Suppressor macrophage (primary cell): ENCODE measurements at regions not wholly inside any gene's neighbourhood (a gene's known extent, or its start where the extent isn't known, plus 50 kb on each side); places are given as distances from the start of the nearest gene placed in this dataset.
"Not testable (repeated sequence)": the region's sequence is repeated elsewhere in the genome, so short reads cannot be mapped to it uniquely, and the experiment has no call there.

Source experiments
- DNase-seq, 4 experiments: peaks; one replicate each; pipeline ENCODE4 v3.0.0-alpha.2; 2020 to 2022

DNA sequence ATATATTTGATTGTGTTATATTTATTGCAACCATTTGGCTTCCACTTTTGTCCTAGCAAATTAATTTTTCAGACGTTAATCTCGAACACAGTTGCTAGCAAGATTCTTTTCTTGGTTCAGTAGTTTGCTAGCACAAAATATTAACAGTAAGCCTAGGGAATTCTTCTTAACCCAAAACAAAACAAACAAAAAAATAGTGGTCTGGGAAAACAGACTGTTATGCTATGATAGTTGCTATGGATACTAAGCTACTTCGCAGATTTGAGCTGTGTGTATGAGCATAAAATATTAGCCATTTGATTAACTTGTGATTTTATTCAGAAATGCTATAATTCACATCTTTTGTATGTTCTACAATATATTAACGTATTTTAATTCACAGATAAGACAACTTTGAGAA lies 541.5 kb upstream of the NETO1 start:
- no peak for DNase-seq

DNA sequence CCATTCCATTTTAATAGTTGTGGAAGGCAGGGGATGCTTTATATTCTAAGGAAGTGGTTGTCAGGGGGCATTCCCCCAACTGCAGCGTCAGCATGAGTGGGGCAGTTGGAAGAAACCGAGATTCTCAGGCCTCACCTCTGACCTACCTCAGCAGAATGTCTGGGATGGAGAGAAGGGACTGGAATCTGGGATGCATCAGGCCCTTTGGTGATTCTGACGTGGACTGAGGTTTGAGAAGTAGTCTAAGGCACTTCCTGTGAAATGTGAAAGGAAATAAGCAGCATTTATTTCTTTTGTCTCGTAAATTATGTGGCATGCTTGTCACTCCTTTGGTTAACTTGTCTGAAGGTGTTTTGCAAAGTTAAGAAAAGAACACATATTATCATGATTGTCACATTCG lies 540.7 kb upstream of the NETO1 start:
- no peak for DNase-seq

DNA sequence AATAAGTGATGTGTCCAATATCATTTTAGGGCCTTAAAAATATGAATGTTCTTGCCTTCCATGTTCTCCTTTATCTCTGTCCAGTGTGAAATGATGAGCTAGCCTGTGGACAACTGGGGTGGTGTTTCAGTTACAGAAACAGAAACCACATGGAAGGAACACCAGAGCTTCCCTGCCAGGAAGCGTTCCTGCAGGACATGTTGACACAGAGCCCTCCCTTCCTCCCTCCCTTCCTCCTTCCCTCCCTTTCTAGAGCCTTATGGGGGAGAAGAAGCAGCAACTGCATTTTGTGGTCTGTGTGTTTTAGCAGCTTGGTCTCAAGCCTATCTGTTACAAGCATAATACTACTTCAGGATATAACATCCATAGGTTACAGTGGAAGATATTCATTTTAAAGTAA lies 539.7 kb upstream of the NETO1 start:
- no peak for DNase-seq

DNA sequence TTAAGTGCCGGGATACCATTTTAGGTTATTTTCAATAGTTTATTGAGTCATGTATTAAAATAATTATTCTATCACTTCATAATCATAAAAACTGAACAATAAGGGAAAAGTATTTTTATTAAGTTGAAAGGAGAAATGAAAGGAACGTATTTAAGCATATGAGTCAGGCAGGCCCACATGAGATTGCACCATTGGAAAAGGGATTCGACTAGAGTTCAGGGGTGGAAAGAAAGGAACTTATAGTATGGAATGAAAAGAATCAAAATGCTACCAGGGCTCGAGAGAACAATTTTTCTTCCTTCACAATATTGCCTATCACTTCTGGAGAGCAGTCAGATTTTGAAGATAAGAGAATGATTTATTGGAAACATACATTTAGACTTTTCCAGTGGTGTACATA lies 516.5 kb upstream of the NETO1 start:
- DNase-seq = no peak

DNA sequence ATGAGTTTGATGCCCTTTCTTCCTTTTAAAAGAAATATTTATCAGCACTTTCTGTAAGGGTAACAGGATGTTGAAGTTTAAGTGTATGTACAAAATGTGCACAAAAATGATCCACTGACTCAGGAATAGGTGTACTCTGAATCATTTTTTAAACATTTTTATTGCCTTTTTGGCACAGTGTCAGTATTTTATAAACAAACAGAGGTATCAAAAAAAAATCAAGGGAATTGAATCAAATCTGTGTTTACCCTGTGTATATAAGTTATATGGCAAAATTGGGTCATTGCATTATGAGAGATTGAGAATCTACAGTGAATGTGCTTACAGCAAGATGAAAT lies 513.9 kb upstream of the NETO1 start:
- DNase-seq = no peak

DNA sequence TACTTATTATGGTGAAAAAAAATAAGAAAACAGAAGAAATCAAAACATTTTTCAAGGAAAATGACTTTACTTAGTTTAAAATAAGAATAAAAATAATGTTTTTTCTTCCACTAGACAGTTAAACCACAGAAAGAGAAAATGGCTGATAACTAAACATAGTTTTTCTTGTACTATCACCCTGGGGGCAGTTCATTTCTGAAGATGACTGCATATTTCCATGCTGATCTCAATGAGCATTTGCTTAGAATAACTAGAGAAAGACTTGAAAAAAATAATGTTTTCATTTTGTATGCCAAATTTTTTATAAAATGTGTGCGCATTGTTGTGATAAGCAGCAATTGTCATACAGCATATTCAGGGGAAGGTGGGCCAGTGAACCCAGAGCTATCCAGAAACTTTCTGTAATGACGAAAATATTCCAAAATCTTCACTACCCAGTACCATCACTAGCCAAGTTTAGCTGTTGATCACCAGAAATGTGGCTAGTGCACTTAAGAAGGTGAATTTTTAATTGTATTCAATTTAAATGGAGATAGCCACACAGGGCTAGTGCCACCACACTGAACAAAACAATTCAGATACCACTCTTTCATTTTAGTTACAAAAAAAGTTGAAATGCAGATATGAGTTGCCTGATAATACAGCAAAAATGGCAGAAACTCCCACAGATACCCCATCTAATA lies 513.4 kb upstream of the NETO1 start:
- DNase-seq = no peak

DNA sequence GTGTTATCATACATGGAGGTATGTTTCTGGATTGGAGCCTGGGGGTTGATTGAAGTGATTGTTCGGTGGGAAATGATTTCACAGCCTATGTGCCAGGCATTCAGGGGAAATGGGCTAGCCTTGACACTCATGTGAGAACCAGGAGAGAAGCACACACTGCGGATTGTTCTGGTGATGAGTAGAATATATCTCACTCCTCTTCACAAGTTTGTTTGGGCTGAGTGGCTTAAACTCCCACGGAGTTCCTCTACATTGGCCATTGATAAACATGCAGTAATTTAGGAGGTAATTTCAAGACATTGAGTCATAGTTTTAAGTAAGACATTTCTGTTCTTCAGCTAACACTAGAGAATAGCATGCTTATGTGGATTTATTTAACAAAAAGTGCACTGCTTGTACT lies 498.9 kb upstream of the NETO1 start:
- no peak for DNase-seq

DNA sequence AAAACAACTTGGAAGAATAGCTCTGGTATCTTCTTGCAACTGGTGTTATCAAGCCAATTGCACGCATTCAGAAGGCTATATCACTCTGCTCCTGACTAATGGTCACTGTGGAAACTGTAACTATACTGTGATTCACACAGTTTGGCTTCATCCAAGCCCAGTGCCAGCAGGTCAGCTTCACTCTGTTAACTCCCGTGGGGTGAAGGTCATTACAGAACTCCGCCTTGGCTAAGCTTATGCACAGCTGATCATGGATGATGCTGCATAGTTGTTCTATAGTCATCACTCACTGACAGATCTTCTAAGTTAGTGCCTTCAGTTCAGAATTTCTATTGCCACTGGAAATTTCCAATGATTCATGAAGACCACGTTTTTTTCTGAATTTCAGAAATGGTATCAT lies 497.2 kb upstream of the NETO1 start:
- no peak for DNase-seq

DNA sequence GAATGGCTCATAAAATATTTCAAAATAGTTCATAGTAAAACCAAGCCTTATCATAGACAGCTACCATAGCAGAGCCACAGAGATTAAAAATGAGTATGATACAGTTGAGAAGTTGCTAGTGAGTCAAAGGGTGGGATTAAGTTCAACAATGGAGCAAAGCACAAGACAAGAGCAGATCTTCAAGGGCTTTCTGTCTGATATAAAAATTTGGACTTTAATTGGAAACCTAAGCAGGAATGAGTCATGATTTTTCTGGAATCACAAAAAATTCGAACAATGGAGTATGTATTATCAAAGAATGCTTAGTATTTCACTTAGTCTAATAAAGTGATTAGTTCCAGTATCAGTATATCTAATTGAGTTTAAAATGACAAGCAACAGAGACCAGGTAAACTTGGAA lies 487.3 kb upstream of the NETO1 start:
- no peak for DNase-seq

DNA sequence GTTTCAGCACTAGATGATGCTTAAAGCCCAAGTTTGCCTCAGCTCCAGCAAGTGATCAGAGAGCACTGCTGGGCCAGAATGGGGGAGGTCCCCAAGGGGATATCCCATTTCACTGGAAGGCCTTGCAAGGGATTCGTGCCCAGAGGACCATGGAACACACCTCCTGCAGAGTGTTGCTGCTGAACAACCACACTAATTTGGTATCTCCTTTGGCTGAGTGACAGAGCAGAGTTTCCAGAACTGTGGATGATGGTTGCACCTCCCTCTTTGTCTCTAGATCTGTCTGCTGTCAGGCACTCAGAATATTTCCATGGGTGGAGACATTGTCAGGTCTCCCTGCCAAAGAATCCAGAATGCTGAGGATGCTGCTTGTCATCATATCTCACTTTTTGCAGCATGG lies 484.8 kb upstream of the NETO1 start:
- DNase-seq = no peak

DNA sequence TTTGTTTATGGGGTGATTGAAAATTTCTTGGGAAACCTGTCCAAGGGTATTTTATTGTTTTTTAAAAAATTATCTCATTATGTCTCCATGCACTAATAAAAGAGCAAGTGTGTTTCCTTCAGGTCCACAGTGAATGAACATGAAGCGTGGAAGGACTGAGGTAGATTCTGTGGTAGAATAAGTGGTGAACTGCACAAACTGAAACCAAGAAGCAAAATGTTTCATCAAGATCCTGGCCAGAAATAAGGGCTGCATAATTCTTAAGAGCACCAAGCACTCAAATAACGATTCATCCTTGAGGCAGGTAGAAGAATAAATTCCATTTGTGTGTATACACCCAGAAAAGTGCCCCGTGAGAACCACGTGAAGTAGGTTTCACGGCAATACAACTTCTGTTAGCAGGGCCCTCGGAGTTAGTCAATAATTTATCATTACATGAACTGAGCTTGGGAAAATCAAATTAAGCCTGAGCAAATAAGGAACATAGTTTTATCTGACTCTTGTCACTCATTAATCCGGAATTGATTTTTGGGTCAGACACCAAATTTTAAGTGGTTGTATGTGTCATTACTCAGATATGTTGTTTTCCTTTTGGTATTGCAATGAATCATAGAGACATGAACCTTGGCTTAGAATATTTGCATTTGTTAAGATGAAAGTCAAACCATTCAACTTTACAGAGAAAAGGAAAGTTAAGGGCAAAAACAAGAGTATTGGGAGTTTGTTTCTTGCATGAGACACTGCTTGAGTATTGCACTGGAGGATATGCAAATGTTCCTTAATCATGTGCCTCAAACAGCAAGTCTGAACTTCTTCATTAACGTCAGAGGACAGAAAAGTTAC lies 472.6 kb upstream of the NETO1 start:
- DNase-seq = no peak

DNA sequence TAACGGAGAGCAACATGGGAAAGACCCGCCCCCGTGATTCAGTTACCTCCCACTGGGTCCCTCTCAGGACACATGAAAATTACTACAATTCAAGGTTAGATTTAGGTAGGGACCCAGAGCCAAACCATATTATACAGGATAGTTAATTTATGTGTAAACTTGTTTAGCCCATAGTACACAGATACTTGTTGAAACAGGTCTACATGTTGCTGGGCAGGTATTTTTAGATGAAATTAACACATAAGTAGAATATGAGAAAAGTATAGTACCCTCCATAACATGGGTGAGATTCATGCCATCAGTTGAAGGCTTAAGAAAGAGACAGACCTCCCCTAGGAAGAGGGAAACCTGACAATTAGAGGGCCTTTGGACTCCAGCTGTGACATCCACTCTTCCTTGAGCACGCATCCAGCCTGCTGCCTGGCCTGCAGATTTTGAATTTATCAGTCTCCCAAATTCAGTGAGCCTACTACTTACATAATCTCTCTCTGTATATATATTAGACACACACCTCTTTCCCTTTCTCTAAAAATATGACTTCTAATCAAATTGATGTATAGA lies 463.5 kb upstream of the NETO1 start:
- DNase-seq = no peak

DNA sequence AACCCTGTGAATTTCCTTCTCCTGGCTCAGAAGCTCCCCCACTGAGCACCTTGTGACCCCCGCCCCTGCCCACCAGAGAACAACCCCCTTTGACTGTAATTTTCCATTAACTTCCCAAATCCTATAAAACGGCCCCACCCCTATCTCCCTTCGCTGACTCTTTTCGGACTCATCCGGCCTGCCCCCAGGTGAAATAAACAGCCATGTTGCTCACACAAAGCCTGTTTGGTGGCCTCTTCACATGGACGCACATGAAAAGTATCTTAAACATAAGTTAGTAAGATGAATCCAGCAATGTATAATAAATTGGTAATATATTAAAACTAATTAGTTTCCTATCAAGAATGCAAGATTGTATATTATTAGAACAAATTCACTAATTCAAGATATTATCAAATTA lies 462.3 kb upstream of the NETO1 start:
- DNase-seq = not testable (repeated sequence)

DNA sequence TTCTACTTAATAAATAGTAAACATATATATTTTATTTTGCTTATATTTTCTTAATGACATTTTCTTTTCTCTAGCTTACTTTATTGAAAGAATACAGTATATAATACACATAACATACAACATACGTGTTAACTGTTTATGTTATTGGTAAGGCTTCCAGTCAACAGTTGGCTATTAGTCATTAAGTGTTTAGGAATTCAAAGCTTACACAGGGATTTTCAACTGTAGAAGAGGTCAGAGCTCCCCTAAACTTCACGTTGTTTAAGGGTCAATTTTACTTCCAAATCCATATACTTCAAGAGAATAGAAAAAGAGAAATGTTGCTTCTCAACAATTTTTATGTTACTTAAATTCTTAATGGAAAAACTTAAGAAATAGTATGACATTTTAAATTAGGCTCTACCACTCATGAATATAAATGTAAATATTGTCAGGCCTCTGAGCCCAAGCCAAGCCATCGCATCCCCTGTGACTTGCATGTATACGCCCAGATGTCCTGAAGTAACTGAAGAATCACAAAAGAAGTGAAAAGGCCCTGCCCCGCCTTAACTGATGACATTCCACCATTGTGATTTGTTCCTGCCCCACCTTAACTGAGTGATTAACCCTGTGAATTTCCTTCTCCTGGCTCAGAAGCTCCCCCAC lies 456.5 kb upstream of the NETO1 start:
- DNase-seq = not testable (repeated sequence)

DNA sequence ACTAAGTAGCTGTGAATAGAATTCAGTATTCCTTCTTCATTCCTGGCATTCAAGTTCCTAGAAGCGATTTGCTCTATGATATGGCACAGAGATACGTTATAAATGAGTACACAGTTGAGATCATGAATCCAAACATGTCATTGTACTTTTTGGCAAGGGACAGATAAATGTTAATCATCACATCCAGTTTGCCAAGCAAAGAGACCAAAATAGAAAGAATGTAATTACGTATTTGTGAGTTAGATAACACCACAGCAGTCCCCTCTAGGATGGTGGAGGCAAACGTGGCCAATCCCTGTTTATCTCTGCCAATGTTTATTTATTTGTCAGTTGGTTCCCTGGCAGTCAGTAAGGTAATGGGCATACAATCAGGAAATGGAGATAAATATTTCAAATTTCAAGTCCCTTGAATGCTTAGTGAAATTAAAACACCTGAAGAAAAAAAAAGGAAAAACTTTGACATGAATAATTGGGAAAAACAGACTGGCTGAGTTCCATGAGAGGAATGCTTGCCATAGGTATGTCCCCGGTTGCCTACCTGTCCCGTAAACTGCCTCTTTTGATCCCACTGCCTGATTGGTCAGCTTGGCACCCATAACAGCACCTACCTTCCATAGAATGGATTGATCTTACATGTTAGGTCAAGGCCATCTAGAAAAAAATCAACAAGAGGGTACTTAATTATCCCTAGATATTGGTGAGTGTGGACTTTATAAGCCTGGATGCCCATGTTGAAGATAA lies 451.1 kb upstream of the NETO1 start:
- no peak for DNase-seq

DNA sequence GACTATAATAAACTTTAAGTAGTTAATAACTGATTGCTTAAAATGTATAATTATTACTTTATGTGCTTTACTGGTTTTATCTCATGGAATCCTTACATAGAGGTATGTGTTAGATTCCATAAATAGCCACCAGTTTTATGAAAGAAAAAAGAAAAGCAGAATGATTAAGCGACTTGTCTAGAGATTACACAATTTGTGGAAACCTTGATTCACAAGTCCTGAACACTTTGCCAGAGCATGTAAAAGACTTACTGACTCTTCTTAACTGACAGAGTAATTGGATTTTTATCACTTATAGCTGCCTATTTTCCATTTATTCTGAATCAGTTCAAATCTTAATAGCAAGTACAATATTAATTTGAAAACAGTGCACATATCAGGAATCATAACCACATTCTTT lies 448.7 kb upstream of the NETO1 start:
- DNase-seq = no peak

DNA sequence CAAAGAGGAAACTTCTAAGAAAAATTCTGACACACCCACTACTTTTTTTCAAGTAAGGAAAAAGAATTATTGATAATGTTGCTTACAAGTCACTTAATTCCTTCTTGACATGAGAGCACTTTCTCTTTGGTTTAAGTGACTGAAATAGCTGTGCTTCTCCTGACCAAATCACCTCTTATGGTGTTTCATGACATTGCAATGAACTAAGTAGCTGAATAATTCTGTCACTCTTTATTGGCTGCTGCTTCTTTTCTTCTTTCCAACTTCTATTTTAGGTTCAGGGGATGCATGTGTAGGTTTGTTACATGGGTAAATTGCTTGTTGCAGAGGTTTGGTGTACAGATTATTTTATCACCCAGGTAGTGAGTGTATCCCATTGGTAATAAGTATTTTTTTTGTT lies 447.6 kb upstream of the NETO1 start:
- no peak for DNase-seq

DNA sequence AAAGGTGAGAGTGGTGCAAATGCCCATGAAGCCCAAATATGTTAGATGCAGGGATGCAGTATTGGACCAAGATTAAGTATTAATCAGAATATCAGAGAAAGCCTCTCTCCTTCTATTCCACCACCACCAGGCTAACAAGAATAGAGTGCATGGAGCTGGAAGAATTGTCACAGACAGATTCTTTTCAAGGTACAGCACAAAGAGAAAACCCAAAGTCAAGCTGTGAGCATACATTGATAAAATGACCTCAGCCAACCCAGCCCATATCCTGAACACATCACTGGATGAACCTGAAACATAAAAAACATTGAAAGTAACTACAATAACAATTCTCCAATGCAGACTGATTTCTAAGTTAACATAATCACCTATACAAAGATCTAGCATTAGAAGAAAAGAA lies 445.7 kb upstream of the NETO1 start:
- DNase-seq = no peak

DNA sequence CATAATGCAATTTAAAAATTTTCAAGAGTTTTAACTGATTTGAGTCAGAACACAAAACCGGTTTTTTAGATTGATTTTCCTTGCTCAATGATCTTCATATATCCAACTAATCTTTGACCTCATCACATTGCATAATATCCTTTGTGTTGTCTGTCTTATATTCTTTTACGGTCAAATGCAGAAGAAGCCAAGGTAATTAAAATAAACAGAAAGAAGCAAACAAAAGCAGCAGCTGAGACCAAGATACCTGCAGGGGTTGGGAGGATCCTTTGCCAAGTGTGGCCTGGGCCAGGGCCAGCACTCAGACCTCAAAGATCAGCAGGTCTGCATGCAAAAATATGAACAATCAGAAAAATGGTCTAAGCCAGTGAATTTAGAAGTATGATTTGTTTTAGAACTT lies 428.9 kb upstream of the NETO1 start:
- DNase-seq = no peak

DNA sequence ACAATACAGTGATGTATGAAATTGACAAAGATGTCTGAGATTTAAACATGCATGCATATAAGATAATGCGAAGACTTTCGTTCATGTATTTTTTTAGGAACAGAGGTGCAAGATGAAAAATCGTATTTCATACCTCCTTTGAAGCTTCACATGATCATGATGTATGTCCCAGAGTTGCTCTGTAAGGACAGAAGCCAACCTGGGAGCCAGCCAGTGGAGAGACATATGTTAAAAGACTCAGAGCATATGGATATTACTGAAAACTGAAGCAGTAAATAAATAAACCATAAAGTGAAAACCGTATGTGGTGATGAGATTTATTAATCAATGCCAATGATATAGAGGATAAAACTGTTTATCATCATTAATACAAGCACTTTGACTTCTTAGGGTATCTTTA lies 424.4 kb upstream of the NETO1 start:
- DNase-seq = no peak

DNA sequence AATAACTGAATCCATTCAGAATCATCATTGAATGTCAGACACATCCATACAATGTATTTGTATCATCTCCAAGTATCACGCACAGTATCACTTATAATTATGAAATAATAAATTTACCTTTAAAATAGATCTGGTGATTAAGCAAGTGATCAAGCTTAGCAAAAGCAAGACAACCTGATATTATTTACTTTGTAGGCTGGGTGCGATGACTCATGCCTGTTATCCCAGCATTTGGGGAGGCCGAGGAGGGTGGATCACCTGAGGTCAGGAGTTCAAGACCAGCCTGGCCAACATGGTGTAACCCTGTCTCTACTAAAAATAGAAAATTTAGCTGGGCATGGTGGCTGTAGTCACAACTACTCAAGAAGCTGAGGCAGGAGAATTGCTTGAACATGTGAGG lies 421.0 kb upstream of the NETO1 start:
- no peak for DNase-seq

DNA sequence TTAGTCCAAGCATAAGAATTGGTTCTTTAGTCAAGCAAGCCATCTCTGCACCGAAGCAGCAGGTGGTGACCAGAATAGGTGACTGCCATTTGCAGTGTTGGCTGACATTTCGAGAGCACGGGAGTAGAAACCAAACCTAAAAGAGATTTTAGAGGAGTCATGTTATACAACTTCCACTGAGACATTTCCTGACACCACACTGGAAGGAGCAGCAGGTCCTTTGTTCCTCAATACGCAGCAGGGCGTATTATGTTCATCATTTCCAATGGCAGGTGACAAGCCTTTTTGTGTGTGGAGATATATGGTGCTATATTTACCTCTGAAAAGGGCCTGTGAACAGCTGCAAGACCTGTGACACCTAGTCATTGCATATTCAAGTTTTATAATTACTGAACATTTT lies 418.8 kb upstream of the NETO1 start:
- no peak for DNase-seq

DNA sequence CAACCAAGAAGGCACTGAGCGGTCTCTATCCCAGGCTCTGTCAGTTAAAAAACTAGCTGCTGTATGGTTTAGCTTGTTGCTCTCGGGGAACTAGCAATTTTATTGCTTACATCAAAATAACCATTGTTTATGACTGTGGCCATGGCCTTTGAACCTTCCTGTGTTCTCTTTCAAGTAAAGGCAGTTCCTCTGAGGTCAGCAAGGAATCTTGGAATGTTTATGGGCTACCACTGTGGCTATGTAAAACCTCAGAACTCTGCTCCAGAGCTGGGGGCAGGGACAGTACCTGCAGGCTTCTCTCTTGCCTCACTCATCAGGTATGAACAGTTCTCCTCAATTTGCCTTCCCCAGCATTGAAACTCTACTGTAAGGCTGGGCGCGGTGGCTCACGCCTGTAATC lies 416.0 kb upstream of the NETO1 start:
- no peak for DNase-seq
